ENCODE measurements at regions not wholly inside any gene's neighbourhood (a gene's known extent, or its start where the extent isn't known, plus 50 kb on each side); places are given as distances from the start of the nearest gene placed in this dataset.

- no peak overlapping the region for H3K4me3 ChIP-seq (replicated peaks in 1 of 3; ENCODE audit: insufficient read depth in 1 of 3, low read depth in 2 of 3, low read length in 3 of 3)
- H3K4me1 ChIP-seq (ENCODE audit: insufficient read depth, low read length), result peaks cover 21% of the 10 kb centered on the region; the same call in 1 of the 2 replicates
- TF ChIP-seq ARNTL (CRISPR knock-in tag; IDR thresholded peaks at IDR 0.05), result no peak
- no peak for TF ChIP-seq HNF1A (IDR thresholded peaks at IDR 0.05; ENCODE audit: low read depth)
- 0 out of 2 replicates have a peak, but pooled peaks have one; percentile 18 for TF ChIP-seq HNF1A (CRISPR knock-in tag; IDR thresholded peaks at IDR 0.05; ENCODE audit: borderline replicate concordance)
- ATAC-seq (peak; percentile 54), DNase-seq (ENCODE audit: low spot score) (no peak), FAIRE-seq (no peak)
- no TSS peak for BruUV-seq (replicated peaks)
- no peaks in the 10 kb centered on the region for H3K27me3 ChIP-seq (ENCODE audit: control insufficient read depth in 1 of 2, insufficient read depth in 2 of 2, low read length in 2 of 2)
- no peak overlapping the region for H2AFZ ChIP-seq (ENCODE audit: low read length)
- no peaks in the 10 kb centered on the region for H3K36me3 ChIP-seq (replicated peaks in 1 of 2; ENCODE audit: control insufficient read depth in 1 of 2, insufficient read depth in 2 of 2, low read length in 2 of 2)
- H3K9me3 ChIP-seq (ENCODE audit: low read length), result peaks cover 6% of the 10 kb centered on the region
- ChIA-PET POLR2A (no interaction called here), CTCF (ENCODE audit: low intra/inter-chr PET ratio, low total read pairs) (no interaction called here)
- no peaks in the 10 kb centered on the region for H3K79me2 ChIP-seq (ENCODE audit: insufficient read depth, low read length)
- H4K20me1 ChIP-seq (ENCODE audit: insufficient read depth, low read length), result no peaks in the 10 kb centered on the region
- no peak overlapping the region for H3K9ac ChIP-seq (ENCODE audit: insufficient read depth, low read depth, low read length)
- WGBS (ENCODE audit: low lambda C conversion rate), result 62% methylated on average over 4 of the region's 4 CpGs
- no peak overlapping the region for H3K27ac ChIP-seq (ENCODE audit: extremely low read length, insufficient read depth, low read length)
- H3K4me2 ChIP-seq (ENCODE audit: low read depth, low read length), result no peak overlapping the region
- in situ Hi-C loops (cut with HindIII; ENCODE audit: extremely low pct_ligation_motif_present, low pct_unique_long_range_greater_than_20kb), result no loop called here
- intact Hi-C loops (cut with micrococcal nuclease; ENCODE audit: unreplicated experiment), result no loop called here
Measured at GRCh38 chr12:88431246-88431645, 149.0 kb downstream of the KITLG start.
